Activated T-cell treated with anti-CD3 and anti-CD28 coated beads for 1 hour (primary cell): ENCODE measurements at regions not wholly inside any gene's neighbourhood (a gene's known extent, or its start where the extent isn't known, plus 50 kb on each side); places are given as distances from the start of the nearest gene placed in this dataset.
"Not testable (repeated sequence)": the region's sequence is repeated elsewhere in the genome, so short reads cannot be mapped to it uniquely, and the experiment has no call there.

Experiments used
- DNase-seq: peaks from one replicate; pipeline ENCODE4 v3.0.0-alpha.2; 2020; ENCODE audit warnings: low read depth

- no peak for DNase-seq
Measured at GRCh38 chr13:107819071-107819470, 396.3 kb downstream of the LIG4 start.

GRCh38 chr13:107817647-107818287, 397.6 kb downstream of the LIG4 start:
- no peak for DNase-seq

GRCh38 chr13:107812014-107812412, 403.3 kb downstream of the LIG4 start:
- DNase-seq, result no peak

GRCh38 chr13:107811233-107812013, 403.9 kb downstream of the LIG4 start:
- no peak for DNase-seq

- DNase-seq, result no peak
Measured at GRCh38 chr13:107809125-107809524, 406.2 kb downstream of the LIG4 start.

GRCh38 chr13:107808389-107808788, 406.9 kb downstream of the LIG4 start:
- DNase-seq, result no peak

GRCh38 chr13:107807306-107808073, 407.8 kb downstream of the LIG4 start:
- no peak for DNase-seq

GRCh38 chr13:107806726-107807125, 408.6 kb downstream of the LIG4 start:
- no peak for DNase-seq

- no peak for DNase-seq
Measured at GRCh38 chr13:107803822-107804495, 411.4 kb downstream of the LIG4 start.

GRCh38 chr13:107801621-107802020, 413.7 kb downstream of the LIG4 start:
- DNase-seq, result no peak

GRCh38 chr13:107799001-107799400, 416.3 kb downstream of the LIG4 start:
- no peak for DNase-seq

- DNase-seq, result no peak
Measured at GRCh38 chr13:107790397-107790796, 424.9 kb downstream of the LIG4 start.

- DNase-seq, result no peak
Measured at GRCh38 chr13:107788464-107789165, 426.7 kb downstream of the LIG4 start.

- DNase-seq, result not testable (repeated sequence)
Measured at GRCh38 chr13:107782646-107783045, 432.7 kb downstream of the LIG4 start.

GRCh38 chr13:107778094-107778493, 437.2 kb downstream of the LIG4 start:
- DNase-seq, result no peak

- no peak for DNase-seq
Measured at GRCh38 chr13:107770541-107770940, 444.8 kb downstream of the LIG4 start.

- DNase-seq, result no peak
Measured at GRCh38 chr13:107767119-107767518, 448.2 kb downstream of the LIG4 start.

GRCh38 chr13:107765724-107766401, 449.5 kb downstream of the LIG4 start:
- DNase-seq, result no peak

- DNase-seq, result no peak
Measured at GRCh38 chr13:107764046-107764445, 451.3 kb downstream of the LIG4 start.

GRCh38 chr13:107753748-107754147, 461.6 kb downstream of the LIG4 start:
- DNase-seq, result no peak

GRCh38 chr13:107753291-107753690, 462.0 kb downstream of the LIG4 start:
- DNase-seq, result no peak
